Non-pigmented ciliary epithelial cell (primary cell): ENCODE measurements at regions not wholly inside any gene's neighbourhood (a gene's known extent, or its start where the extent isn't known, plus 50 kb on each side); places are given as distances from the start of the nearest gene placed in this dataset.
"Not testable (repeated sequence)": the region's sequence is repeated elsewhere in the genome, so short reads cannot be mapped to it uniquely, and the experiment has no call there.

Experiments used
- DNase-seq: peaks from one replicate; pipeline ENCODE4 v3.0.0-alpha.2; 2010; ENCODE audit warnings: low read depth

DNA sequence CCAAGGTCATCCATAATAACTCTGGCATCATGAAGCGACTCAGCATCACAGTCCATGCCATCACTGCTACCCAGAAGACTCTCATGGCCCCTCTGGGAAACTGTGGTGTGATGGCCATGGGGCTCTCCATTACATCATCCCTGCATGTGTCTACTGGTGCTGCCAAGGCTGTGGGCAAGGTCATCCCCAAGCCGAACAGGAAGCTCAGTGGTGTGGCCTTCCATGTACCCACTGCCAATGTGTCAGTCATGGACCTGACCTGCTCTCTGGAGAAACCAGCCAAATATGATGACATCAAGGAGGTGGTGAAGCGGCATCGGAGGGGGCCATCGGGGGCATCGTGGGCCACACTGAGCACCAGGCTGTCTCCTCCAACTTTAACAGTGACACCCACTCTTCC lies 65.1 kb upstream of the ARHGAP29 start:
- DNase-seq, result no peak

GRCh38 chr1:94301186-94301585 lies 63.8 kb upstream of the ARHGAP29 start:
- DNase-seq, result no peak

GRCh38 chr1:94300731-94301130 lies 63.3 kb upstream of the ARHGAP29 start:
- DNase-seq, result no peak

DNA sequence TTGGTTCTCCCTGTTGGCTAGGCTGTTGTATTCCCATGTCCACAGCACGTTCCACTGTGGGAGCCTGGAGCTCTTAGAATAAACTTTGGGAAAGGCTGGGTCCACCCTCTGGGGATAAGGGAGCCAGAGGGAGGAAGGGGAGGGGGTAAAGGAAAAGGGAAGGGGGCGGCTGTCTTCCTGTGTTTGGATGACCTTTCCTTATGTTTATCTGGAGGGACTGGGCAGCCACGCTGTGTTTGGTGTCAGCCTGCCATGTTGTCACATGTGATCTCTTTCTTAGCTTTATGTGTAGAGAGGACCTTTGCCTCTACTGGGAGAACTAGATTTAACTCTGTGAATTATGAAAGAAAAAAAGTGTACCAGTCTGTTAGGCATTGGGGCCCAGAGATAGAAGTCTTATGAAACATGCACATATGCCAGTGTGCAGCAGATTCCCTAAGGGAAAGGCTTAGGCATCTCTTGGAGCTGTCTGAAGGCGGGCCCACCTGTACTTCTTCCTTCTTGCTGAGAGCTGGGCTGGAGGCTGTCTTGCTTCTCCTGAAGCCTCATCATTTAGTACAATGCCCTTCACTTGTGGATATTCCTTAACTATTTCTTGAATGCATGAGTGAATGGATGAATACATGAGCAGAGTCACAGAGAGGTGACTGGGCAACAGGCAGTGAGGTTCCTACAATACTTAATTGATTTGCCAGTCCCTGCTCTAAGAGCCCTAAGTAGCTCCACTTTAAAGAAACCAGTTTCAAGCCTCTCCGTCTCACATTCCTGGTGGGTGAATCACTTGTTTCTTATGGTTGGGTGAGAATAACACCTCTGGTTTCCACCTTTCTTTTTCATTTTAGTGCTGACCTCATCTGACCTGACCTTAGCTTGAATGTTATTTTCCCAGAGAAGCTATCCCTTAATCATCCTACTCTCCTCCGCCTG lies 62.5 kb upstream of the ARHGAP29 start:
- no peak for DNase-seq

- no peak for DNase-seq
Observed at GRCh38 chr1:94298861-94299260, 61.5 kb upstream of the ARHGAP29 start.

GRCh38 chr1:94296018-94296417 lies 58.6 kb upstream of the ARHGAP29 start:
- peak; percentile 63 for DNase-seq

DNA sequence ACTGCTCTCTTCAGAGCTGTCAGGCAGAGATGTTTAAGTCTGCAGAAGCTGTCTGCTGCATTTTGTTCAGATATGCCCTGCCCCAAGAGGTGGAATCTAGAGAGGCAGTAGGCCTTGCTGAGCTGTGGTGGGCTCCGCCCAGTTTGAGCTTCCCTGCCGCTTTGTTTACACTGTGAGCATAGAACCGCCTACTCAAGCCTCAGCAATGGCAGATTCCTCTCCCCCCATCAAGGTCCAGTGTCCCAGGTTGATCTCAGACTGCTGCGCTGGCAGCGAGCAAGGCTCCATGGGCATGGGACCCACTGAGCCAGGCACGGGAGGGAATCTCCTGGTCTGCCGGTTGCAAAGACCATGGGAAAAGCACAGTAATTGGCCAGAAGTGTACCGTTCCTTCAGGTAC lies 55.6 kb upstream of the ARHGAP29 start:
- DNase-seq, result not testable (repeated sequence)

- DNase-seq, result not testable (repeated sequence)
Observed at GRCh38 chr1:94289244-94289643, 51.9 kb upstream of the ARHGAP29 start.
